A549 (cell line): ENCODE measurements at regions not wholly inside any gene's neighbourhood (a gene's known extent, or its start where the extent isn't known, plus 50 kb on each side); places are given as distances from the start of the nearest gene placed in this dataset.

Experiments
- ATAC-seq, 2 experiments: fragments of 200-7000 bp in 1 of 2; fragments of >200 bp in 1 of 2; cut with Nextera tagmentation in 1 of 2; cut with Tn5 transposase in 1 of 2; 3 replicates each; pipeline versions ENCODE4 v1.8.0 to v1.9.1; 2018 to 2020; ENCODE audit warnings: mild to moderate bottlenecking in 1 of 2, moderate library complexity in 1 of 2
- CTCF ChIA-PET: fragments of 300-600 bp; sonication (Branson Sonifier 250); formaldehyde crosslinking; extraction: SDS; loops from one replicate; lab custom pipeline; 2021; ENCODE audit warnings: antibody characterized with exemption, inconsistent platforms; lab: Yijun Ruan, JAX
- POLR2A ChIA-PET: fragments of 350-600 bp; formaldehyde crosslinking; extraction: SDS; loops from one replicate; lab custom pipeline; 2021; ENCODE audit warnings: antibody characterized with exemption, inconsistent platforms; lab: Yijun Ruan, JAX
- DNase-seq, 2 experiments: peaks; one replicate each; pipeline versions ENCODE4 v3.0.0 to v3.0.0-alpha.2; 2011 to 2016; ENCODE audit warnings: low read depth in 1 of 2, low spot score in 1 of 2
- FAIRE-seq: peaks from 2 replicates; lab custom pipeline; 2011; peaks lifted over from hg19 to GRCh38; lab: Jason Lieb, UNC
- H3K27ac ChIP-seq, 2 experiments: fragments of >200 bp; sonication (Bioruptor Twin); formaldehyde crosslinking; 3 replicates each; pipeline ENCODE4 v1.5.1; 2016 to 2017
- H3K4me1 ChIP-seq: fragments of >200 bp; sonication (Bioruptor Twin); formaldehyde crosslinking; 3 replicates; pipeline ENCODE4 v1.6.1; 2016
- H3K4me2 ChIP-seq: fragments of >200 bp; sonication (Bioruptor Twin); formaldehyde crosslinking; 3 replicates; pipeline ENCODE4 v1.6.1; 2016
- H3K4me3 ChIP-seq: fragments of >200 bp; sonication (Bioruptor Twin); formaldehyde crosslinking; 3 replicates; pipeline ENCODE4 v1.5.1; 2016
- H3K9me3 ChIP-seq: fragments of >200 bp; sonication (Bioruptor Twin); formaldehyde crosslinking; 3 replicates; pipeline ENCODE4 v1.6.1; 2016
- ATOH8 ChIP-seq: fragments of 250-450 bp; sonication (Bioruptor Pico); IDR thresholded peaks from 2 replicates; pipeline ENCODE4 v1.5.0; 2020; ENCODE audit warnings: low read depth, mild to moderate bottlenecking, moderate library complexity
- BHLHE40 ChIP-seq: IDR thresholded peaks from 2 replicates; pipeline ENCODE4 v1.6.1; 2012; ENCODE audit warnings: low read depth, low read length, inconsistent platforms
- CEBPB ChIP-seq, 2 experiments: fragments of >200 bp in 1 of 2; sonication (Bioruptor Twin) in 1 of 2; formaldehyde crosslinking in 1 of 2; IDR thresholded peaks; 2 replicates each; pipeline ENCODE4 v1.6.1; 2012 to 2016
- CTCF ChIP-seq: fragments of >200 bp; sonication (Bioruptor Twin); formaldehyde crosslinking; IDR thresholded peaks from 3 replicates; pipeline ENCODE4 v1.5.1; 2016
- E2F6 ChIP-seq: IDR thresholded peaks from 2 replicates; pipeline ENCODE4 v1.6.1; 2012; ENCODE audit warnings: low read depth, borderline replicate concordance
- EP300 ChIP-seq, 2 experiments: fragments of >200 bp; sonication (Bioruptor Twin); formaldehyde crosslinking; IDR thresholded peaks; 2 replicates in 1 of 2; 3 replicates in 1 of 2; pipeline ENCODE4 v1.6.1; 2016 to 2017
- HES2 ChIP-seq: fragments of >200 bp; sonication (Bioruptor Twin); formaldehyde crosslinking; IDR thresholded peaks from 2 replicates; pipeline ENCODE4 v1.6.1; 2016
- HOXA7 ChIP-seq: fragments of 250-450 bp; sonication (Bioruptor Pico); IDR thresholded peaks from 2 replicates; pipeline ENCODE4 v1.5.0; 2020; ENCODE audit warnings: mild to moderate bottlenecking, moderate library complexity
- HOXB13 ChIP-seq: fragments of 250-450 bp; sonication (Bioruptor Pico); IDR thresholded peaks from 2 replicates; pipeline ENCODE4 v1.5.0; 2020; ENCODE audit warnings: low read depth, mild to moderate bottlenecking, moderate library complexity
- HOXB5 ChIP-seq: fragments of 250-450 bp; sonication (Bioruptor Pico); IDR thresholded peaks from 2 replicates; pipeline ENCODE4 v1.5.0; 2020; ENCODE audit warnings: mild to moderate bottlenecking, moderate library complexity
- JUN ChIP-seq, 2 experiments: fragments of >200 bp; sonication (Bioruptor Twin); formaldehyde crosslinking; IDR thresholded peaks; 2 replicates in 1 of 2; 3 replicates in 1 of 2; pipeline ENCODE4 v1.6.1; 2016 to 2017
- KDM5A ChIP-seq: fragments of 200-600 bp; sonication (generic); IDR thresholded peaks from 2 replicates; pipeline ENCODE4 v1.6.1; 2016; ENCODE audit warnings: antibody characterized with exemption, mild to moderate bottlenecking
- MYC ChIP-seq: IDR thresholded peaks from 2 replicates; pipeline ENCODE4 v1.6.1; 2012; ENCODE audit warnings: mild to moderate bottlenecking, inconsistent platforms, low read length, improper control_type of control experiment, borderline replicate concordance
- NPAS2 ChIP-seq: fragments of 250-450 bp; sonication (Bioruptor Pico); IDR thresholded peaks from 2 replicates; pipeline ENCODE4 v1.8.0; 2022; ENCODE audit warnings: mild to moderate bottlenecking, moderate library complexity, borderline replicate concordance
- PHF8 ChIP-seq: fragments of 200-600 bp; sonication (generic); IDR thresholded peaks from 2 replicates; pipeline ENCODE4 v1.6.1; 2016; ENCODE audit warnings: low read depth, mild to moderate bottlenecking, antibody characterized with exemption, moderate library complexity, borderline replicate concordance
- RCOR1 ChIP-seq: fragments of 150-350 bp; IDR thresholded peaks from 2 replicates; pipeline ENCODE4 v1.6.1; 2014; ENCODE audit warnings: antibody characterized with exemption, low read length, low read depth
- REST ChIP-seq: fragments of 200-600 bp; sonication (generic); IDR thresholded peaks from 2 replicates; pipeline ENCODE4 v1.6.1; 2016; ENCODE audit warnings: antibody characterized with exemption, mild to moderate bottlenecking, moderate library complexity
- RNF2 ChIP-seq: fragments of 200-600 bp; sonication (generic); IDR thresholded peaks from 2 replicates; pipeline ENCODE4 v1.6.1; 2016; ENCODE audit warnings: low read depth, mild to moderate bottlenecking, antibody characterized with exemption, moderate library complexity, borderline replicate concordance
- WGBS: methylation state at CpG from one replicate; pipeline ENCODE4 v1.1.6; 2017; ENCODE audit errors: missing lambda C conversion rate; 5-methylcytosine and 5-hydroxymethylcytosine counted together

- WGBS = 92% methylated on average over 11 of the region's 11 CpGs
- ChIA-PET POLR2A (interaction anchor here (1.9 kb wide), 1 partner anchor 14 kb away, joined by 4 read pairs; a partner anchor contains a TSS), CTCF (interaction anchor here (0.6 to 3.1 kb wide), 7 partner anchors 11 to 126 kb away, joined by 3 to 13 read pairs (median 4); no protein-coding TSS in a partner anchor)
- ATAC-seq = no peak
- H3K9me3 ChIP-seq = no peaks in the 10 kb centered on the region
- H3K4me3 ChIP-seq = no peak overlapping the region
- H3K27ac ChIP-seq = no peak overlapping the region
- no peak for DNase-seq
- peaks cover 18% of the 10 kb centered on the region for H3K4me1 ChIP-seq
- no peak overlapping the region for H3K4me2 ChIP-seq
- no peak for FAIRE-seq
- TF ChIP-seq CEBPB (IDR thresholded peaks at IDR 0.05) = no peak
- TF ChIP-seq MYC = no peak
- no peak for TF ChIP-seq RNF2
- no peak for TF ChIP-seq ATOH8 (CRISPR knock-in tag)
- TF ChIP-seq PHF8 = no peak
- TF ChIP-seq RCOR1 = no peak
- TF ChIP-seq HOXA7 (CRISPR knock-in tag) = no peak
- TF ChIP-seq HOXB13 (CRISPR knock-in tag) = no peak
- TF ChIP-seq REST = no peak
- no peak for TF ChIP-seq E2F6
- TF ChIP-seq BHLHE40 = no peak
- TF ChIP-seq EP300 (IDR thresholded peaks at IDR 0.05) = no peak
- TF ChIP-seq HES2 = no peak
- no peak for TF ChIP-seq NPAS2 (CRISPR knock-in tag)
- TF ChIP-seq CTCF = no peak
- TF ChIP-seq JUN (IDR thresholded peaks at IDR 0.05) = no peak
- TF ChIP-seq KDM5A = no peak
- no peak for TF ChIP-seq HOXB5 (CRISPR knock-in tag)
Observed at GRCh38 chr14:73773441-73774240, 59.5 kb upstream of the PNMA1 start.
